Fibroblast of lung (primary cell): ENCODE measurements at regions not wholly inside any gene's neighbourhood (a gene's known extent, or its start where the extent isn't known, plus 50 kb on each side); places are given as distances from the start of the nearest gene placed in this dataset.
A peak's percentile ranks its signal among the peaks of the same experiment; 100 is the strongest.

Source experiments
- DNase-seq, 2 donors: peaks; one replicate each; pipeline versions ENCODE4 v3.0.0 to v3.0.0-alpha.2; 2010; ENCODE audit warnings: low read depth in 2 of 2
- H2AFZ ChIP-seq: 2 replicates; pipeline ENCODE4 v1.5.1; 2012; ENCODE audit warnings: low read length, control low read depth, inconsistent platforms
- H3K27ac ChIP-seq: 2 replicates; pipeline ENCODE4 v1.5.1; 2011; ENCODE audit warnings: low read length, control low read depth; ENCODE audit not compliant: insufficient read depth
- H3K27me3 ChIP-seq: 2 replicates; pipeline ENCODE4 v1.5.1; 2011; ENCODE audit warnings: mild to moderate bottlenecking, low read length; ENCODE audit not compliant: control insufficient read depth, insufficient read depth
- H3K36me3 ChIP-seq: 2 replicates; pipeline ENCODE4 v1.5.1; 2011; ENCODE audit warnings: low read length; ENCODE audit not compliant: control insufficient read depth, insufficient read depth
- H3K4me1 ChIP-seq: 2 replicates; pipeline ENCODE4 v1.5.1; 2011; ENCODE audit warnings: low read length; ENCODE audit not compliant: control insufficient read depth, insufficient read depth; ENCODE audit errors: extremely low read depth
- H3K4me2 ChIP-seq: 2 replicates; pipeline ENCODE4 v1.5.1; 2011; ENCODE audit warnings: low read length, control low read depth; ENCODE audit not compliant: insufficient read depth; ENCODE audit errors: extremely low read depth
- H3K4me3 ChIP-seq, 4 experiments: fragments of 200-600 bp in 1 of 4; sonication (generic) in 1 of 4; replicated peaks in 1 of 4; 2 replicates each; pipeline ENCODE4 v1.5.1; 2011 to 2016; ENCODE audit warnings: low read length in 4 of 4, low read depth in 3 of 4, mild to moderate bottlenecking in 3 of 4, control low read depth in 2 of 4, inconsistent platforms in 1 of 4, mixed read lengths in 1 of 4; ENCODE audit not compliant: insufficient read depth in 1 of 4; ENCODE audit errors: control extremely low read depth in 1 of 4
- H3K79me2 ChIP-seq: 2 replicates; pipeline ENCODE4 v1.5.1; 2012; ENCODE audit warnings: mild to moderate bottlenecking, low read length, inconsistent platforms; ENCODE audit not compliant: control insufficient read depth, insufficient read depth
- H3K9ac ChIP-seq: 2 replicates; pipeline ENCODE4 v1.5.1; 2011; ENCODE audit warnings: mild to moderate bottlenecking, low read length, control low read depth; ENCODE audit not compliant: insufficient read depth
- H3K9me3 ChIP-seq: 2 replicates; pipeline ENCODE4 v1.5.1; 2012; ENCODE audit warnings: low read depth, low read length; ENCODE audit not compliant: control insufficient read depth, insufficient read depth
- H4K20me1 ChIP-seq: 2 replicates; pipeline ENCODE4 v1.5.1; 2011; ENCODE audit warnings: low read length; ENCODE audit not compliant: control insufficient read depth, insufficient read depth; ENCODE audit errors: extremely low read depth
- CTCF ChIP-seq, 2 donors: IDR thresholded peaks in 1 of 2; conservative IDR thresholded peaks in 1 of 2; 1 replicate in 1 of 2; 2 replicates in 1 of 2; pipeline ENCODE4 v1.5.1; 2011 to 2012; ENCODE audit warnings: low read length in 2 of 2, control low read depth in 1 of 2, inconsistent platforms in 1 of 2, low read depth in 1 of 2, mild to moderate bottlenecking in 1 of 2
- EZH2 ChIP-seq: IDR thresholded peaks from 2 replicates; pipeline ENCODE4 v1.5.1; 2012; ENCODE audit warnings: low read length, control low read depth, mild to moderate bottlenecking; ENCODE audit errors: missing control alignments

GRCh38 chr1:96374076-96374762 lies 347.4 kb upstream of the PTBP2 start:
- no peak overlapping the region for H3K4me2 ChIP-seq
- no peak overlapping the region for H3K4me3 ChIP-seq
- TF ChIP-seq EZH2 = no peak
- no peak for TF ChIP-seq CTCF (conservative IDR thresholded peaks at IDR 0.05 in 1 of 2, IDR thresholded peaks at IDR 0.05 in 1 of 2; ENCODE audit: low read depth in 1 of 2, low read length in 2 of 2)
- H3K9ac ChIP-seq = no peak overlapping the region
- H4K20me1 ChIP-seq = no peaks in the 10 kb centered on the region
- H3K36me3 ChIP-seq = no peaks in the 10 kb centered on the region
- H2AFZ ChIP-seq = no peak overlapping the region
- peaks cover 3% of the 10 kb centered on the region for H3K4me1 ChIP-seq
- H3K27ac ChIP-seq = no peak overlapping the region
- H3K9me3 ChIP-seq = no peaks in the 10 kb centered on the region
- no peaks in the 10 kb centered on the region for H3K27me3 ChIP-seq
- no peaks in the 10 kb centered on the region for H3K79me2 ChIP-seq
- peak; percentile 59 to 74 for DNase-seq

GRCh38 chr1:96376846-96377245 lies 344.7 kb upstream of the PTBP2 start:
- Histone ChIP-seq H4K20me1 (no peaks in the 10 kb centered on the region), H3K4me1 (peaks cover 3% of the 10 kb centered on the region), H3K4me3 (no peak overlapping the region), H3K9me3 (no peaks in the 10 kb centered on the region), H3K27me3 (no peaks in the 10 kb centered on the region), H3K36me3 (no peaks in the 10 kb centered on the region), H3K9ac (no peak overlapping the region), H3K79me2 (no peaks in the 10 kb centered on the region), H2AFZ (no peak overlapping the region), H3K4me2 (no peak overlapping the region), H3K27ac (no peak overlapping the region)
- DNase-seq = no peak
- no peak for TF ChIP-seq EZH2
- TF ChIP-seq CTCF (conservative IDR thresholded peaks at IDR 0.05 in 1 of 2, IDR thresholded peaks at IDR 0.05 in 1 of 2; ENCODE audit: low read depth in 1 of 2, low read length in 2 of 2) = no peak

GRCh38 chr1:96384611-96385010 lies 337.0 kb upstream of the PTBP2 start:
- TF ChIP-seq EZH2 (no peak), CTCF (conservative IDR thresholded peaks at IDR 0.05 in 1 of 2, IDR thresholded peaks at IDR 0.05 in 1 of 2; ENCODE audit: low read depth in 1 of 2, low read length in 2 of 2) (no peak)
- no peak overlapping the region for H2AFZ ChIP-seq
- no peak overlapping the region for H3K27ac ChIP-seq
- no peaks in the 10 kb centered on the region for H3K36me3 ChIP-seq
- no peaks in the 10 kb centered on the region for H4K20me1 ChIP-seq
- H3K9me3 ChIP-seq = no peaks in the 10 kb centered on the region
- H3K4me1 ChIP-seq = peaks cover 7% of the 10 kb centered on the region
- no peaks in the 10 kb centered on the region for H3K27me3 ChIP-seq
- H3K4me3 ChIP-seq = no peak overlapping the region
- no peak overlapping the region for H3K4me2 ChIP-seq
- no peaks in the 10 kb centered on the region for H3K79me2 ChIP-seq
- peak in 1 of 2 donors; percentile 60 for DNase-seq
- H3K9ac ChIP-seq = no peak overlapping the region
